ENCODE measurements at regions not wholly inside any gene's neighbourhood (a gene's known extent, or its start where the extent isn't known, plus 50 kb on each side); places are given as distances from the start of the nearest gene placed in this dataset.

DNA sequence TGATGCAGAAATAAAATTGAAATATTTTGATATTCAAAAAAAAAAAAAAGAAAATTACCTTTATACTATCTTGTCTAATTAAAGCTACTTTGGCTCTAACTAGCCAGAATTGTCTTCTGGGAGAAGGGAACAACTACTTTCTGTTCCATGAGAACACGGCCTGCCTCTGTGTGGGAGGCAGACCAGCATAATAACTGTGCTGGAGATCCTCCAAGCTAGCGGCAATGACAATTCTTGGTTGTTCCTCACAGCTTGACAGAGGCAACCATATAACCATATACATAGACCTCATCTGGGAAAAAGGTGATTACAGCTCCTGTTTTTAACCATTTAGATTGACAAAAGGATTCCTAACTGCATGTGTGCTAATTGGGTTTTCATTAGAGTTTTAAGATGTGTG is 95.7 kb downstream of the RBMX2 start:
- no peak overlapping the region for H3K4ac ChIP-seq (replicated peaks; ENCODE audit: insufficient read length, low read depth, low read length)
- CTCF ChIA-PET (ENCODE audit: partially characterized antibody): no interaction called here
- no peak overlapping the region for H2BK120ac ChIP-seq (replicated peaks; ENCODE audit: low read depth, low read length)
- H3K36me3 ChIP-seq (ENCODE audit: control insufficient read depth in 2 of 4, insufficient read depth in 4 of 4, low read length in 3 of 4): no peaks in the 10 kb centered on the region
- no peaks in the 10 kb centered on the region for H3K79me2 ChIP-seq (ENCODE audit: control insufficient read depth in 1 of 2, insufficient read depth in 2 of 2, low read length in 2 of 2)
- H3K9me3 ChIP-seq (ENCODE audit: insufficient read depth in 2 of 2, low read depth in 1 of 2, low read length in 1 of 2): no peaks in the 10 kb centered on the region
- no peak overlapping the region for H3K23ac ChIP-seq (ENCODE audit: insufficient read length)
- POLR2A ChIA-PET (ENCODE audit: partially characterized antibody): no interaction called here
- WGBS, 2 experiments (ENCODE audit: extremely low coverage in 1 of 2, insufficient coverage in 1 of 2, insufficient read length in 1 of 2, insufficient replicate concordance in 2 of 2, low coverage in 1 of 2, low lambda C conversion rate in 2 of 2, missing lambda C conversion rate in 1 of 2): no CpG with 5 or more reads among the region's 2 CpGs
- no peak overlapping the region for H3K27ac ChIP-seq (ENCODE audit: low read depth, low read length)
- H3K27me3 ChIP-seq (replicated peaks in 1 of 4; ENCODE audit: control insufficient read depth in 3 of 4, extremely low read depth in 1 of 4, insufficient read depth in 3 of 4, low read length in 3 of 4): no peaks in the 10 kb centered on the region
- no peak overlapping the region for H3K9ac ChIP-seq (replicated peaks in 1 of 4; ENCODE audit: extremely low read depth in 1 of 4, low read depth in 3 of 4, low read length in 3 of 4)
- no peak overlapping the region for H2AK5ac ChIP-seq (ENCODE audit: low read depth, low read length)
- H4K20me1 ChIP-seq (replicated peaks in 1 of 2; ENCODE audit: control insufficient read depth in 1 of 2, insufficient read depth in 2 of 2, low read length in 2 of 2): no peaks in the 10 kb centered on the region
- no peak overlapping the region for H2BK12ac ChIP-seq (ENCODE audit: low read depth, low read length)
- H3K14ac ChIP-seq (ENCODE audit: insufficient read length): no peak overlapping the region
- no peak overlapping the region for H2AFZ ChIP-seq (ENCODE audit: low read length)
- no peak overlapping the region for H3K4me2 ChIP-seq (ENCODE audit: insufficient read depth in 1 of 2, low read depth in 2 of 2, low read length in 2 of 2)
- no peak for TF ChIP-seq USF2 (IDR thresholded peaks at IDR 0.05; ENCODE audit: low read length)
- TF ChIP-seq ASH2L (IDR thresholded peaks at IDR 0.05; ENCODE audit: low read length): no peak
- TF ChIP-seq RFX5 (IDR thresholded peaks at IDR 0.05; ENCODE audit: borderline replicate concordance, low read depth, low read length): no peak
- TF ChIP-seq ZNF274 (IDR thresholded peaks at IDR 0.05; ENCODE audit: borderline replicate concordance, extremely low read depth, low read length): no peak
- TF ChIP-seq EGR1 (IDR thresholded peaks at IDR 0.05; ENCODE audit: borderline replicate concordance, low read depth, low read length): no peak
- TF ChIP-seq TCF12 (IDR thresholded peaks at IDR 0.05; ENCODE audit: low read depth, low read length): no peak
- TF ChIP-seq ATF2 (IDR thresholded peaks at IDR 0.05; ENCODE audit: low read length): no peak
- TF ChIP-seq, protein P1, sequence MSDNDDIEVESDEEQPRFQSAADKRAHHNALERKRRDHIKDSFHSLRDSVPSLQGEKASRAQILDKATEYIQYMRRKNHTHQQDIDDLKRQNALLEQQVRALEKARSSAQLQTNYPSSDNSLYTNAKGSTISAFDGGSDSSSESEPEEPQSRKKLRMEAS (IDR thresholded peaks at IDR 0.05): no peak
- TF ChIP-seq POU5F1 (IDR thresholded peaks at IDR 0.05; ENCODE audit: low read depth, low read length): no peak
- TF ChIP-seq BACH1 (IDR thresholded peaks at IDR 0.05; ENCODE audit: low read length): no peak
- no peaks in the 10 kb centered on the region for H3K23me2 ChIP-seq (ENCODE audit: low read depth, low read length)
- H2BK5ac ChIP-seq (ENCODE audit: low read depth, low read length): no peak overlapping the region
- H2BK15ac ChIP-seq (ENCODE audit: low read length): no peak overlapping the region
- FAIRE-seq: no peak
- DNase-seq (ENCODE audit: low read depth in 1 of 2, low spot score in 2 of 2): no peak
- no peak overlapping the region for H3K56ac ChIP-seq (replicated peaks; ENCODE audit: insufficient read length, low read depth, low read length)
- no peak overlapping the region for H4K5ac ChIP-seq (ENCODE audit: insufficient read length, low read depth, low read length)
- H3K79me1 ChIP-seq (ENCODE audit: low read depth, low read length): no peaks in the 10 kb centered on the region
- H3K18ac ChIP-seq (ENCODE audit: extremely low read depth, low read length): no peak overlapping the region
- H2BK20ac ChIP-seq (ENCODE audit: low read length): no peak overlapping the region
- no peak overlapping the region for H3K4me3 ChIP-seq (ENCODE audit: extremely low read depth in 1 of 4, insufficient read depth in 2 of 4, low read depth in 3 of 4, low read length in 4 of 4)
- 0 out of 7 replicates have a peak, but pooled peaks cover 0 to 2% (median 0%) of the 10 kb centered on the region in 4 experiments for H3K4me1 ChIP-seq (replicated peaks in 1 of 4; ENCODE audit: control insufficient read depth in 3 of 4, insufficient read depth in 4 of 4, low read length in 3 of 4)
- H4K91ac ChIP-seq (replicated peaks; ENCODE audit: insufficient read length, low read length): no peak overlapping the region
- H4K8ac ChIP-seq (ENCODE audit: extremely low read depth, insufficient read depth, low read length): no peak overlapping the region
